Cardiac fibroblast (primary cell): ENCODE measurements at regions not wholly inside any gene's neighbourhood (a gene's known extent, or its start where the extent isn't known, plus 50 kb on each side); places are given as distances from the start of the nearest gene placed in this dataset.

Source experiments
- DNase-seq, 2 donors: peaks; one replicate each; pipeline versions ENCODE4 v3.0.0 to v3.0.0-alpha.2; 2010; ENCODE audit warnings: low read depth in 2 of 2
- H3K4me3 ChIP-seq, 2 donors: replicated peaks in 1 of 2; 1 replicate in 1 of 2; 2 replicates in 1 of 2; pipeline ENCODE4 v1.5.1; 2011; ENCODE audit warnings: low read depth in 2 of 2, low read length in 2 of 2, mild to moderate bottlenecking in 2 of 2, moderate library complexity in 1 of 2
- TF ChIP-seq, protein P1 (sequence below): IDR thresholded peaks from one replicate; pipeline ENCODE4 v1.5.1; 2011; ENCODE audit warnings: low read depth, mild to moderate bottlenecking, low read length, inconsistent platforms

DNA sequence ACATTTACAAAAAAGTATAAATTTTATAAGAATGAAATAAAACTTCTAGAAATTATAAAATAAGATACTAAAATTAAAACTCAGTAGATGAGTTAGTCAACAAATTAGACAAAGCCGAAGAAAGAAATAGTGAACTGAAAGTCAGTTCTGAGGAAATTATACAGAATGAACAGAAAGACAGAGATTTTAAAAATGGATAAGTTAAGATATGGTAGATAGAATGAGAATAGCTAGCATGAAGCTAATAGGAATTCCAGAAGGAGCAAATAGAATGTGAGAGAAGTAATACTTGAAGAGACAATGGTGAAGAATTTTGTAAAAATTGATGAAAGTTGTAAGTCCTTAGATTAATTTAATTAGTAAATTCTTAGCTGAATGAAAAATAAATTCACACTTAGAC lies 430.4 kb upstream of the RUNX1 start:
- H3K4me3 ChIP-seq = no peak overlapping the region
- DNase-seq = no peak
- TF ChIP-seq, protein P1, sequence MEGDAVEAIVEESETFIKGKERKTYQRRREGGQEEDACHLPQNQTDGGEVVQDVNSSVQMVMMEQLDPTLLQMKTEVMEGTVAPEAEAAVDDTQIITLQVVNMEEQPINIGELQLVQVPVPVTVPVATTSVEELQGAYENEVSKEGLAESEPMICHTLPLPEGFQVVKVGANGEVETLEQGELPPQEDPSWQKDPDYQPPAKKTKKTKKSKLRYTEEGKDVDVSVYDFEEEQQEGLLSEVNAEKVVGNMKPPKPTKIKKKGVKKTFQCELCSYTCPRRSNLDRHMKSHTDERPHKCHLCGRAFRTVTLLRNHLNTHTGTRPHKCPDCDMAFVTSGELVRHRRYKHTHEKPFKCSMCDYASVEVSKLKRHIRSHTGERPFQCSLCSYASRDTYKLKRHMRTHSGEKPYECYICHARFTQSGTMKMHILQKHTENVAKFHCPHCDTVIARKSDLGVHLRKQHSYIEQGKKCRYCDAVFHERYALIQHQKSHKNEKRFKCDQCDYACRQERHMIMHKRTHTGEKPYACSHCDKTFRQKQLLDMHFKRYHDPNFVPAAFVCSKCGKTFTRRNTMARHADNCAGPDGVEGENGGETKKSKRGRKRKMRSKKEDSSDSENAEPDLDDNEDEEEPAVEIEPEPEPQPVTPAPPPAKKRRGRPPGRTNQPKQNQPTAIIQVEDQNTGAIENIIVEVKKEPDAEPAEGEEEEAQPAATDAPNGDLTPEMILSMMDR = no peak

DNA sequence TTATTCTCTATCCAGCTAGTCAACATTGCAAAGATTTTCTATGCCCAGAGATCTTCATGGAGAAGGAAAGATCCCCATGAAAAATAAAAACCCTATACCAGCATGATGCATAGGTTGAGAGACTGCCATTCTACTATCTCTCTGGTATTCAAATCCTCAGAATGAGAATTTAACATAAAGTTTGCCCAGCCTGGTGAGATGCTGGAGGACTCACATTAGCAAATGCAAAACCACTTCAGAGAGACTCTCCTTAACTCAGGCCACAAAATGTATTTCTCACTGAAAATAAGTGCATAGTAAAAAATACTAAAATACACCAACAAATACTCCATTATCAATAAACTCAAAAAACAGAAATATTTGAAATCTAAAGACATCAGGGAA lies 430.0 kb upstream of the RUNX1 start:
- H3K4me3 ChIP-seq = no peak overlapping the region
- TF ChIP-seq, protein P1 = no peak
- no peak for DNase-seq

DNA sequence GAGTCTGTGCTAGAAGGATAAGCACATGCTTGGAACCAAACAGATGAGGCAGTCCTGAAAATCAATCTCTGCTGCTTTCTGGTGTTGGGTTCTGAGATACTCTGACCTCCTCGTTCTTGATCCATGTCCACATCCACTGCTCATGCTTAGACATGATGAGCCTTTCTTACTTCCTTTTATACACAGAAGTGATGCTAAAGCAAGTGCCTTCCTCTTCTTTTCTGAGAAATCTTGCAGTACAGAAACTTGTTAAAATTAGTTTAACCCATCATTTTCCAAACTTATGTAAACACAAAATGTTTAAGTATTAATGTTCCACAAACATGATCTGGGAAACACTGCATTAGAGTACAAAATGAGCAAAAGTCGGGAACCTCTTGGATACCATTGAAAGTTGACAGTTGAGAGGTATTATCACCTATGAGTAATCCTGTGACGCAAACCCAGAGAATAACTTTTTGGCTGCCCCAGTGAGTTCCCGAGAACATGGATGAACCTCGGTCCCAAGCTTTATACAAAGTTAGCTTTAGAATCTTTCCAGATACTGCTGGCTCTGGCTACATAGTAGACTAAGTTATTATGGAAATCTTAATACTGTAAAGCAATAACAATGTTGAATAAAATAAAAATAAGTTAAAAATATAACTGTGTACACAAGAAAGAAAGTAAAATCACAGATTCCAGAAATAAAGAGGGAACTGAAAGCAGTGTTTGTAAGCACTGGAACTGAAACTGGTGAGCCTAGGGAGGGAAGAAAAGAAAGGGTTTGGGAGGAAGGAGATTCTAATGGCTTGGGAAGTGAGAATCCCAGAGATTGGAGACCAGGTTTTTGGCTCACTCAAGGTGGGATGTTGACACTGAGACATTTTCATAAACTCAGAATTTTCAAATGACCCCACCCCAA lies 429.3 kb upstream of the RUNX1 start:
- TF ChIP-seq, protein P1 = no peak
- peak; percentile 76 to 84 for DNase-seq
- no peak overlapping the region for H3K4me3 ChIP-seq

DNA sequence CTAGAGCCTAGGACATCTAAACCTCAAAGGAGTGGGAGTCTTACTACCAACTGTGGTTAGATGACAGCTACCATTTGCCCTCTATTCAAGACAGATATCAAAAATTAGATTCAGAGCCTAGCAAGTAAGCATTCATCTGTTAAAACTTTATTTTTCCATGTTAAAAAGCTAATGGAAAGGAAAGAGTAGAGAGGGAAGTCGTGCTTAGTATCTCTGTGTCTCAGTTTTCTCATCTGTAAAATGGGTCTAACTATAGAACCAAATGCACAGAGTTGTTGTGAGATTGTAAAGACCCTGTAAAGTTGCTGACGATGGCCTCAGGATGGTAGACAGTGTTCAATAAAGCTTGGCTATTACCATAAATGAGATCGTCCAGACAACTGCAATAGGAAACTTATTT lies 428.5 kb upstream of the RUNX1 start:
- TF ChIP-seq, protein P1 = no peak
- no peak for DNase-seq
- H3K4me3 ChIP-seq = no peak overlapping the region

DNA sequence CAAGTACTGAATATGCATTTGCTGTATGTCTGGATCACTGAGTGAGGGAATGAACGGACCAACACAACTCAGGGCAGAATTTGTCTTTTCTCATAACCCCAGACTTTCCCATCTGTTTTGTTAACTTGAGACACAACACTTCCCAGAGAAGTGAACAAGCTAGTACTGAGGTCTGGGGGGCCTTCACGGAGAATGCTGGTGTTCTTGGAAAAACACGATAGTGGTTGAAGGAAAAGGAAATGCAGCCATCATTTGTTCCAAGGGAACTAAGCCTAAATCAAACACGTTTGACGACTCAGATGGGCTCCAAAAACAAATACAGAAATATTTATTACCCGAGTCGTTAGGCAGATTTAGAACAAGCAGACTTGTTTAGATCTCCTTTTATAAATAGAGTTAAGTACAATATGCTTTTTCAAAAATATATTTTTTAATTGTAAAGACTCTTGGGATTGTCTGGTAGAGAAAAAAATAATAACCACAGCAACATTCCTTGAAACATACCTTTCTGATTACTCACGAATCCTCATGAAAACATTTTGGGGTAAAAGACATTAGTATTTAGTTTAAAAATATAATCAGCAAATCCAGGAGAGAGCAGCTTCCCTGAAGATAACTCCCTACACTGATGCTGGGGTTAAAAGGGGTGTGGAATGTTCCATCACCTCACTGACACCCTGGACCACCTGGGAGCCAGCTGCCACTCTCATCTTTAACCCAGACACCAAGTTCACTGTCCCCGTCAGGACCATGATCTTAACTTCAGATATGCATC lies 427.7 kb upstream of the RUNX1 start:
- no peak overlapping the region for H3K4me3 ChIP-seq
- peak; percentile 64 to 84 for DNase-seq
- TF ChIP-seq, protein P1 = no peak

DNA sequence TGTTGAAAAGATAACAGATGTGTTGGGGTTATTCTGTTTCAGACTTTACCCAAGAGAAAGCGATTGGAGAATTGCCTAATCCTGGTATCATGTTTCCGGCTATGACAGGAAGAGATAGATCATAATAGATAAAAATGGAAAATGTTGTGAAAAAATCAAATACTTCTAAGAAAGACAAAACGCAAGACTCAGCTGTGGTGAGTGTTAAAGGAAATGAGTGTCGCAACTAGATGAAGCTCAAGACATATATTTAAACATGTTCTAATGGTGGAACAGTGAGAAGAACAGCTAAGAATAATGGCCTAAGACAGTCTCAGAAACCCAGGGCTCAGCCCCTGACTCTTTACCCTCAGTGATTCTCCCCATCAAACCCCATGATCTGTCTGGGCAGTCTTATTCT lies 426.7 kb upstream of the RUNX1 start:
- no peak overlapping the region for H3K4me3 ChIP-seq
- TF ChIP-seq, protein P1 = no peak
- peak; percentile 80 to 83 for DNase-seq
